ENCODE measurements at regions not wholly inside any gene's neighbourhood (a gene's known extent, or its start where the extent isn't known, plus 50 kb on each side); places are given as distances from the start of the nearest gene placed in this dataset.

DNA sequence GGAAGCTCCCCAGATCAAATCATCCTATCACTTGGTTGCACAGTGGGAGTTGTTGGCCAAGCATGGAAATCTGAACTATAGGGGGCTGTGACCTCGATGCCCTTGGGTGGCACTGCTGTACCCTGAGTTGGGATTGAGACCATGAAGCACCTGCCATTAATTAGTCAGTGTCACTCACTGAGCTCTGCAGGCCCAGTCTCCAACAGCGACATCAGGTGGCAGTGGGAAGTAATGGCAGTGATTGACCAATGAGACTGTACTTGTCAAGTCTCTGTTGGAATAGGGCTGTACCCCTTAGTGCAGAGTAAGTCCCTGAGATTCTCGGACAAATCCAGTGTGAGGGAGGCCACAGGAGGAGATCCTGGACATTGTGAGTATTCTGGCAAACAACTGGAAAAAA lies 118.0 kb upstream of the RPL38 start:
- FAIRE-seq: no peak
- Histone ChIP-seq H3K36me3 (ENCODE audit: control insufficient read depth, insufficient read depth, low read length) (no peaks in the 10 kb centered on the region), H3K79me2 (ENCODE audit: control insufficient read depth, insufficient read depth, low read length) (no peaks in the 10 kb centered on the region), H2AFZ (ENCODE audit: low read depth, low read length) (no peak overlapping the region), H3K4me2 (ENCODE audit: insufficient read depth, low read length) (no peak overlapping the region), H3K4me3 (no peak overlapping the region), H4K20me1 (replicated peaks; ENCODE audit: control insufficient read depth, insufficient read depth, low read length) (no peaks in the 10 kb centered on the region), H3K27ac (ENCODE audit: extremely low read depth, low read depth, low read length) (no peak overlapping the region), H3K27me3 (ENCODE audit: control insufficient read depth in 2 of 2, insufficient read depth in 2 of 2, low read length in 2 of 2) (peaks cover 0 to 7% of the 10 kb centered on the region in 2 experiments; a peak in 2 of 5 replicates), H3K9me1 (ENCODE audit: control insufficient read depth, insufficient read depth, low read length) (peaks cover 3% of the 10 kb centered on the region), H3K9me3 (replicated peaks; ENCODE audit: control insufficient read depth, insufficient read depth, low read depth, low read length) (no peaks in the 10 kb centered on the region), H3K9ac (ENCODE audit: insufficient read depth in 1 of 2, low read depth in 2 of 2, low read length in 2 of 2) (no peak overlapping the region), H3K4me1 (replicated peaks in 1 of 2; ENCODE audit: control insufficient read depth in 2 of 2, insufficient read depth in 2 of 2, low read length in 2 of 2) (no peaks in the 10 kb centered on the region)
- DNase-seq (ENCODE audit: extremely low read depth in 1 of 4, low spot score in 3 of 4): peak; percentile 16 to 34 (median 20)
- in situ Hi-C loops (cut with MboI) (no loop called here), intact Hi-C loops (cut with micrococcal nuclease) (no loop called here)
- BruUV-seq (replicated peaks): no TSS peak
- ATAC-seq: peak; percentile 44; the same call in 1 of the 3 replicates
- CTCF ChIA-PET (ENCODE audit: low intra/inter-chr PET ratio): interaction anchor here (0.6 to 0.8 kb wide), 2 partner anchors 49 to 58 kb away, joined by 3 read pairs; no protein-coding TSS in a partner anchor
- 2% methylated on average over 3 of the region's 3 CpGs for WGBS (ENCODE audit: insufficient coverage, low coverage, missing lambda C conversion rate)
- POLR2A ChIA-PET: interaction anchor here (1.3 kb wide), 1 partner anchor 34 kb away, joined by 3 read pairs; no protein-coding TSS in a partner anchor
- no peak for TF ChIP-seq HNRNPH1 (optimal IDR thresholded peaks at IDR 0.05; ENCODE audit: low read depth, low read length)
- TF ChIP-seq ZNF717 (CRISPR knock-in tag; IDR thresholded peaks at IDR 0.05): no peak
- no peak for TF ChIP-seq ZNF707 (CRISPR knock-in tag; conservative IDR thresholded peaks at IDR 0.05)
- TF ChIP-seq, protein P1, sequence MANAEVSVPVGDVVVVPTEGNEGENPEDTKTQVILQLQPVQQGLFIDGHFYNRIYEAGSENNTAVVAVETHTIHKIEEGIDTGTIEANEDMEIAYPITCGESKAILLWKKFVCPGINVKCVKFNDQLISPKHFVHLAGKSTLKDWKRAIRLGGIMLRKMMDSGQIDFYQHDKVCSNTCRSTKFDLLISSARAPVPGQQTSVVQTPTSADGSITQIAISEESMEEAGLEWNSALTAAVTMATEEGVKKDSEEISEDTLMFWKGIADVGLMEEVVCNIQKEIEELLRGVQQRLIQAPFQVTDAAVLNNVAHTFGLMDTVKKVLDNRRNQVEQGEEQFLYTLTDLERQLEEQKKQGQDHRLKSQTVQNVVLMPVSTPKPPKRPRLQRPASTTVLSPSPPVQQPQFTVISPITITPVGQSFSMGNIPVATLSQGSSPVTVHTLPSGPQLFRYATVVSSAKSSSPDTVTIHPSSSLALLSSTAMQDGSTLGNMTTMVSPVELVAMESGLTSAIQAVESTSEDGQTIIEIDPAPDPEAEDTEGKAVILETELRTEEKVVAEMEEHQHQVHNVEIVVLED (CRISPR knock-in tag; IDR thresholded peaks at IDR 0.05): no peak
- no peak for TF ChIP-seq NONO (IDR thresholded peaks at IDR 0.05; ENCODE audit: low read depth in 2 of 2, low read length in 1 of 2)
- no peak for TF ChIP-seq TAL1 (IDR thresholded peaks at IDR 0.05)
- TF ChIP-seq, protein P2, sequence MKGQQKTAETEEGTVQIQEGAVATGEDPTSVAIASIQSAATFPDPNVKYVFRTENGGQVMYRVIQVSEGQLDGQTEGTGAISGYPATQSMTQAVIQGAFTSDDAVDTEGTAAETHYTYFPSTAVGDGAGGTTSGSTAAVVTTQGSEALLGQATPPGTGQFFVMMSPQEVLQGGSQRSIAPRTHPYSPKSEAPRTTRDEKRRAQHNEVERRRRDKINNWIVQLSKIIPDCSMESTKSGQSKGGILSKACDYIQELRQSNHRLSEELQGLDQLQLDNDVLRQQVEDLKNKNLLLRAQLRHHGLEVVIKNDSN (CRISPR knock-in tag; IDR thresholded peaks at IDR 0.05): no peak
- TF ChIP-seq, protein P3, sequence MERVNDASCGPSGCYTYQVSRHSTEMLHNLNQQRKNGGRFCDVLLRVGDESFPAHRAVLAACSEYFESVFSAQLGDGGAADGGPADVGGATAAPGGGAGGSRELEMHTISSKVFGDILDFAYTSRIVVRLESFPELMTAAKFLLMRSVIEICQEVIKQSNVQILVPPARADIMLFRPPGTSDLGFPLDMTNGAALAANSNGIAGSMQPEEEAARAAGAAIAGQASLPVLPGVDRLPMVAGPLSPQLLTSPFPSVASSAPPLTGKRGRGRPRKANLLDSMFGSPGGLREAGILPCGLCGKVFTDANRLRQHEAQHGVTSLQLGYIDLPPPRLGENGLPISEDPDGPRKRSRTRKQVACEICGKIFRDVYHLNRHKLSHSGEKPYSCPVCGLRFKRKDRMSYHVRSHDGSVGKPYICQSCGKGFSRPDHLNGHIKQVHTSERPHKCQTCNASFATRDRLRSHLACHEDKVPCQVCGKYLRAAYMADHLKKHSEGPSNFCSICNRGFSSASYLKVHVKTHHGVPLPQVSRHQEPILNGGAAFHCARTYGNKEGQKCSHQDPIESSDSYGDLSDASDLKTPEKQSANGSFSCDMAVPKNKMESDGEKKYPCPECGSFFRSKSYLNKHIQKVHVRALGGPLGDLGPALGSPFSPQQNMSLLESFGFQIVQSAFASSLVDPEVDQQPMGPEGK (CRISPR knock-in tag; IDR thresholded peaks at IDR 0.05; ENCODE audit: borderline replicate concordance): no peak
- TF ChIP-seq MEIS2 (IDR thresholded peaks at IDR 0.05; ENCODE audit: partially characterized antibody): peak; percentile 35
- TF ChIP-seq, protein P4, sequence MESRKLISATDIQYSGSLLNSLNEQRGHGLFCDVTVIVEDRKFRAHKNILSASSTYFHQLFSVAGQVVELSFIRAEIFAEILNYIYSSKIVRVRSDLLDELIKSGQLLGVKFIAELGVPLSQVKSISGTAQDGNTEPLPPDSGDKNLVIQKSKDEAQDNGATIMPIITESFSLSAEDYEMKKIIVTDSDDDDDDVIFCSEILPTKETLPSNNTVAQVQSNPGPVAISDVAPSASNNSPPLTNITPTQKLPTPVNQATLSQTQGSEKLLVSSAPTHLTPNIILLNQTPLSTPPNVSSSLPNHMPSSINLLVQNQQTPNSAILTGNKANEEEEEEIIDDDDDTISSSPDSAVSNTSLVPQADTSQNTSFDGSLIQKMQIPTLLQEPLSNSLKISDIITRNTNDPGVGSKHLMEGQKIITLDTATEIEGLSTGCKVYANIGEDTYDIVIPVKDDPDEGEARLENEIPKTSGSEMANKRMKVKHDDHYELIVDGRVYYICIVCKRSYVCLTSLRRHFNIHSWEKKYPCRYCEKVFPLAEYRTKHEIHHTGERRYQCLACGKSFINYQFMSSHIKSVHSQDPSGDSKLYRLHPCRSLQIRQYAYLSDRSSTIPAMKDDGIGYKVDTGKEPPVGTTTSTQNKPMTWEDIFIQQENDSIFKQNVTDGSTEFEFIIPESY (CRISPR knock-in tag; IDR thresholded peaks at IDR 0.05): no peak
- TF ChIP-seq ERF (CRISPR knock-in tag; IDR thresholded peaks at IDR 0.05): no peak
- TF ChIP-seq, protein P5, sequence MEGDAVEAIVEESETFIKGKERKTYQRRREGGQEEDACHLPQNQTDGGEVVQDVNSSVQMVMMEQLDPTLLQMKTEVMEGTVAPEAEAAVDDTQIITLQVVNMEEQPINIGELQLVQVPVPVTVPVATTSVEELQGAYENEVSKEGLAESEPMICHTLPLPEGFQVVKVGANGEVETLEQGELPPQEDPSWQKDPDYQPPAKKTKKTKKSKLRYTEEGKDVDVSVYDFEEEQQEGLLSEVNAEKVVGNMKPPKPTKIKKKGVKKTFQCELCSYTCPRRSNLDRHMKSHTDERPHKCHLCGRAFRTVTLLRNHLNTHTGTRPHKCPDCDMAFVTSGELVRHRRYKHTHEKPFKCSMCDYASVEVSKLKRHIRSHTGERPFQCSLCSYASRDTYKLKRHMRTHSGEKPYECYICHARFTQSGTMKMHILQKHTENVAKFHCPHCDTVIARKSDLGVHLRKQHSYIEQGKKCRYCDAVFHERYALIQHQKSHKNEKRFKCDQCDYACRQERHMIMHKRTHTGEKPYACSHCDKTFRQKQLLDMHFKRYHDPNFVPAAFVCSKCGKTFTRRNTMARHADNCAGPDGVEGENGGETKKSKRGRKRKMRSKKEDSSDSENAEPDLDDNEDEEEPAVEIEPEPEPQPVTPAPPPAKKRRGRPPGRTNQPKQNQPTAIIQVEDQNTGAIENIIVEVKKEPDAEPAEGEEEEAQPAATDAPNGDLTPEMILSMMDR (IDR thresholded peaks at IDR 0.05 in 2 of 3, conservative IDR thresholded peaks at IDR 0.05 in 1 of 3; ENCODE audit: insufficient read depth in 2 of 3, low read depth in 1 of 3, low read length in 3 of 3): peak; percentile 43 to 59 (median 56)
- TF ChIP-seq HEY1 (CRISPR knock-in tag; IDR thresholded peaks at IDR 0.05; ENCODE audit: borderline replicate concordance): no peak
- peak in 1 of 2 experiments; percentile 24; a peak in 1 of 4 replicates for TF ChIP-seq RAD21 (CRISPR knock-in tag; conservative IDR thresholded peaks at IDR 0.05 in 1 of 2, IDR thresholded peaks at IDR 0.05 in 1 of 2)
